T-cell (primary cell): ENCODE measurements at regions not wholly inside any gene's neighbourhood (a gene's known extent, or its start where the extent isn't known, plus 50 kb on each side); places are given as distances from the start of the nearest gene placed in this dataset.
"Not testable (repeated sequence)": the region's sequence is repeated elsewhere in the genome, so short reads cannot be mapped to it uniquely, and the experiment has no call there.

Experiments used
- ATAC-seq, 4 experiments: fragments of 200-7000 bp in 3 of 4; fragments of 150-1000 bp in 1 of 4; cut with Tn5 transposase; replicated peaks in 1 of 4; 1 replicate in 3 of 4; 2 replicates in 1 of 4; pipeline ENCODE4 v1.10.0; 2021; ENCODE audit warnings: moderate library complexity in 3 of 4, mild to moderate bottlenecking in 2 of 4, moderate number of reproducible peaks in 1 of 4
- CTCF ChIA-PET, 2 donors: fragments of 300-600 bp; sonication (Branson Sonifier 250); formaldehyde crosslinking; loops; one replicate each; lab custom pipeline; 2022; ENCODE audit warnings: antibody characterized with exemption in 2 of 2; lab: Charles Lee
- POLR2A ChIA-PET, 2 donors: fragments of 300-600 bp; sonication (Branson Sonifier 250); formaldehyde crosslinking; loops; one replicate each; lab custom pipeline; 2022; ENCODE audit warnings: antibody characterized with exemption in 2 of 2; lab: Charles Lee
- DNase-seq, 35 experiments: peaks; one replicate each; pipeline versions ENCODE4 v3.0.0 to v3.0.0-alpha.2; 2013 to 2023
- H3K27ac ChIP-seq: one replicate; pipeline ENCODE4 v1.5.1; 2013; ENCODE audit warnings: low read length
- H3K27me3 ChIP-seq, 2 experiments: replicated peaks in 1 of 2; 1 replicate in 1 of 2; 2 replicates in 1 of 2; pipeline versions ENCODE4 v1.6.1 to v1.7.0; 2013; ENCODE audit warnings: low read length in 1 of 2, mixed read lengths in 1 of 2; ENCODE audit not compliant: control insufficient read depth in 2 of 2, insufficient read depth in 2 of 2; ENCODE audit errors: extremely low read depth in 1 of 2
- H3K36me3 ChIP-seq, 2 donors: 1 replicate in 1 of 2; 2 replicates in 1 of 2; pipeline versions ENCODE4 v1.6.1 to v1.7.0; 2013; ENCODE audit warnings: low read length in 1 of 2; ENCODE audit not compliant: control insufficient read depth in 2 of 2, insufficient read depth in 1 of 2; ENCODE audit errors: extremely low read depth in 1 of 2
- H3K4me1 ChIP-seq, 2 experiments: 1 replicate in 1 of 2; 2 replicates in 1 of 2; pipeline versions ENCODE4 v1.6.1 to v1.7.0; 2013; ENCODE audit warnings: low read length in 2 of 2, mixed read lengths in 1 of 2; ENCODE audit not compliant: insufficient read depth in 2 of 2, control insufficient read depth in 1 of 2; ENCODE audit errors: extremely low read depth in 1 of 2
- H3K4me3 ChIP-seq, 2 donors: 1 replicate in 1 of 2; 2 replicates in 1 of 2; pipeline versions ENCODE4 v1.5.1 to v1.7.0; 2013; ENCODE audit warnings: mild to moderate bottlenecking in 2 of 2, low read length in 1 of 2, moderate library complexity in 1 of 2; ENCODE audit not compliant: control insufficient read depth in 1 of 2; ENCODE audit errors: extremely low read depth in 1 of 2
- H3K9me3 ChIP-seq: 2 replicates; pipeline ENCODE4 v1.7.0; 2013
- H3K27ac Mint-ChIP-seq, 2 donors: one replicate each; pipeline ENCODE4 v1.8.0; 2020 to 2021; ENCODE audit warnings: mild to moderate bottlenecking in 2 of 2, mixed read lengths in 2 of 2
- H3K27me3 Mint-ChIP-seq, 2 donors: one replicate each; pipeline ENCODE4 v1.8.0; 2021 to 2022; ENCODE audit warnings: mixed read lengths in 2 of 2
- H3K36me3 Mint-ChIP-seq: one replicate; pipeline ENCODE4 v1.8.0; 2021; ENCODE audit warnings: mixed read lengths
- H3K4me1 Mint-ChIP-seq, 3 donors: one replicate each; pipeline ENCODE4 v1.8.0; 2020 to 2022; ENCODE audit warnings: mixed read lengths in 3 of 3, mild to moderate bottlenecking in 1 of 3
- H3K4me3 Mint-ChIP-seq, 3 donors: one replicate each; pipeline ENCODE4 v1.8.0; 2020 to 2022; ENCODE audit warnings: mild to moderate bottlenecking in 3 of 3, mixed read lengths in 3 of 3, moderate library complexity in 3 of 3
- H3K9me3 Mint-ChIP-seq, 3 donors: one replicate each; pipeline ENCODE4 v1.8.0; 2020 to 2022; ENCODE audit warnings: mixed read lengths in 3 of 3
- WGBS: methylation state at CpG from one replicate; pipeline ENCODE4 v1.1.5; 2013; ENCODE audit warnings: missing lambda C conversion rate; ENCODE audit not compliant: insufficient coverage; 5-methylcytosine and 5-hydroxymethylcytosine counted together

- H3K36me3 Mint-ChIP-seq, CTCF ChIA-PET, H3K36me3 ChIP-seq, H3K4me3 Mint-ChIP-seq, H3K27me3 ChIP-seq, H3K27ac Mint-ChIP-seq, H3K4me1 ChIP-seq, H3K27ac ChIP-seq, H3K4me1 Mint-ChIP-seq, H3K27me3 Mint-ChIP-seq, H3K9me3 ChIP-seq, H3K9me3 Mint-ChIP-seq, ATAC-seq, POLR2A ChIA-PET, H3K4me3 ChIP-seq, DNase-seq: not testable (repeated sequence)
- WGBS = no CpG with 5 or more reads among the region's 6 CpGs
Measured at GRCh38 chr7:73147681-73148080, 61.8 kb upstream of the SPDYE9 start.

- H3K9me3 ChIP-seq, H3K9me3 Mint-ChIP-seq, H3K27ac Mint-ChIP-seq, CTCF ChIA-PET, H3K4me1 Mint-ChIP-seq, H3K36me3 ChIP-seq, H3K4me1 ChIP-seq, ATAC-seq, H3K27me3 ChIP-seq, H3K27ac ChIP-seq, H3K4me3 Mint-ChIP-seq, DNase-seq, H3K27me3 Mint-ChIP-seq, POLR2A ChIA-PET, H3K4me3 ChIP-seq, H3K36me3 Mint-ChIP-seq: not testable (repeated sequence)
- no CpG with 5 or more reads among the region's 8 CpGs for WGBS
Measured at GRCh38 chr7:73143993-73144392, 58.2 kb upstream of the SPDYE9 start.

DNA sequence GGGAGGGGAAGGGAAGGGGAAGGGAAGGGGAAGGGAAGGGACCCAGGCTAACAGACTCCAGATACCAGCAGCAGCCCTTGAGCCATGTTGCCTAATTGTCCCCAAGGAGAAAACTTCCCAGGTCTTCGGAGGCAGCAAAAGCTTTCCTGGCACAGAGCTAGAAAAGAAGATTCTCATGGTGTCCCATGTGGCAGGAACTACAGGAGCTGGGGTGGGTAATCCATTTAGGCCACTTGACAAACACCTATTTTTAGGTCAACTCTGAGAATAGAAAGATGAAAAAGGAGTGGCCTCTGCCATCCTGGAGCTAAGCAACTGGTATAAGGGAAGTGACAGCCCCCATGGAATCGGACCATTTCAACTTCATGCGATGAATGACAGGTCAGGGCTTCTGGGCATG is 52.1 kb upstream of the SPDYE9 start:
- H3K36me3 ChIP-seq, ATAC-seq, H3K27ac Mint-ChIP-seq, H3K9me3 Mint-ChIP-seq, H3K4me1 ChIP-seq, H3K36me3 Mint-ChIP-seq, CTCF ChIA-PET, H3K27ac ChIP-seq, POLR2A ChIA-PET, H3K4me1 Mint-ChIP-seq, H3K9me3 ChIP-seq, DNase-seq, H3K4me3 ChIP-seq, H3K27me3 ChIP-seq, H3K4me3 Mint-ChIP-seq, H3K27me3 Mint-ChIP-seq: not testable (repeated sequence)
- WGBS = no CpG with 5 or more reads among the region's 3 CpGs
